Loucy (cell line): ENCODE measurements at regions not wholly inside any gene's neighbourhood (a gene's known extent, or its start where the extent isn't known, plus 50 kb on each side); places are given as distances from the start of the nearest gene placed in this dataset.

ENCODE experiments used
- H2AFZ ChIP-seq: fragments of 200-600 bp; sonication (generic); 2 replicates; pipeline ENCODE4 v1.6.0; 2016; ENCODE audit warnings: antibody characterized with exemption, mild to moderate bottlenecking, low read length, moderate library complexity
- H3F3A ChIP-seq: fragments of 200-600 bp; 2 replicates; pipeline ENCODE4 v1.6.0; 2016; ENCODE audit warnings: antibody characterized with exemption, low read depth, mild to moderate bottlenecking
- H3K27me3 ChIP-seq: fragments of 200-600 bp; sonication (generic); 2 replicates; pipeline ENCODE4 v1.6.1; 2014; ENCODE audit warnings: low read length, mild to moderate bottlenecking; ENCODE audit not compliant: insufficient read depth, poor library complexity, severe bottlenecking
- H3K36me3 ChIP-seq: fragments of 200-600 bp; sonication (generic); 2 replicates; pipeline ENCODE4 v1.6.1; 2016; ENCODE audit warnings: low read length; ENCODE audit not compliant: insufficient read depth
- H3K4me1 ChIP-seq: fragments of 200-600 bp; sonication (generic); 2 replicates; pipeline ENCODE4 v1.5.1; 2014; ENCODE audit warnings: low read length, mild to moderate bottlenecking; ENCODE audit not compliant: insufficient read depth, poor library complexity, severe bottlenecking
- H3K4me2 ChIP-seq: fragments of 200-600 bp; sonication (generic); 2 replicates; pipeline ENCODE4 v1.6.0; 2014; ENCODE audit warnings: antibody characterized with exemption, low read length, low read depth, mild to moderate bottlenecking; ENCODE audit not compliant: poor library complexity, severe bottlenecking
- H3K4me3 ChIP-seq: fragments of 200-600 bp; sonication (generic); 2 replicates; pipeline ENCODE4 v1.5.1; 2014; ENCODE audit warnings: low read length, mild to moderate bottlenecking, mixed read lengths; ENCODE audit not compliant: poor library complexity, severe bottlenecking
- H3K79me2 ChIP-seq: fragments of 200-600 bp; sonication (generic); 2 replicates; pipeline ENCODE4 v1.6.1; 2014; ENCODE audit warnings: low read length; ENCODE audit not compliant: insufficient read depth
- H3K9ac ChIP-seq: fragments of 200-600 bp; sonication (generic); 2 replicates; pipeline ENCODE4 v1.6.0; 2014; ENCODE audit warnings: mild to moderate bottlenecking, low read depth, low read length, moderate library complexity; ENCODE audit not compliant: poor library complexity, severe bottlenecking
- H3K9me2 ChIP-seq: fragments of 200-600 bp; sonication (generic); replicated peaks from 2 replicates; pipeline ENCODE4 v1.6.1; 2016; ENCODE audit warnings: low read depth, low read length, mixed read lengths
- H3K9me3 ChIP-seq: fragments of 200-600 bp; sonication (generic); 2 replicates; pipeline ENCODE4 v1.6.1; 2014; ENCODE audit warnings: mild to moderate bottlenecking, antibody characterized with exemption, low read length, low read depth; ENCODE audit not compliant: insufficient read depth
- H4K20me1 ChIP-seq: fragments of 200-600 bp; sonication (generic); 2 replicates; pipeline ENCODE4 v1.6.0; 2014; ENCODE audit warnings: antibody characterized with exemption, low read length, mild to moderate bottlenecking; ENCODE audit not compliant: insufficient read depth, poor library complexity, severe bottlenecking
- EZH2phosphoT487 ChIP-seq: fragments of 200-600 bp; IDR thresholded peaks from 2 replicates; pipeline ENCODE4 v1.6.1; 2018; ENCODE audit warnings: antibody characterized with exemption, mild to moderate bottlenecking, moderate library complexity, borderline replicate concordance
- TF ChIP-seq, protein P1 (sequence below): fragments of 200-600 bp; sonication (generic); conservative IDR thresholded peaks from 2 replicates; pipeline ENCODE4 v1.5.1; 2014; ENCODE audit warnings: mild to moderate bottlenecking, antibody characterized with exemption, low read length

DNA sequence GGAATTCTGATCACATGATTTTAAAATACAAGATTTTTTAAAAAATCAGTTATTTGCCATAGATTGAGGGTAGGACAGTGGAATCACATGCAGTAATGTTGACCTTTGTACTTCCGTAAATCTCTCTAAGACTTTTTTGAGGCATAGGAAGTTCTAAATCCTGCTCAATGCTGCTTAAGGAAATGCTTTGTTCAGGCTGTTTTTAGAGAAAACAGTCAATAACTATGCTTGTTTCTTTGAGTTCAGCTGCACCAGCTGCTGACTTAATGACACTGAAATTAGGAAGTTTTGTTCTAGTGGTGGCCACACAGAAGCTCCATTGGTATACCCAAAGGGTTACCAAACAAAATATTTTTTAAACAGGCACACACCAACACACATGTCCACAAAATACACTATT, 60.9 kb downstream of the KLF12 start:
- TF ChIP-seq, protein P1, sequence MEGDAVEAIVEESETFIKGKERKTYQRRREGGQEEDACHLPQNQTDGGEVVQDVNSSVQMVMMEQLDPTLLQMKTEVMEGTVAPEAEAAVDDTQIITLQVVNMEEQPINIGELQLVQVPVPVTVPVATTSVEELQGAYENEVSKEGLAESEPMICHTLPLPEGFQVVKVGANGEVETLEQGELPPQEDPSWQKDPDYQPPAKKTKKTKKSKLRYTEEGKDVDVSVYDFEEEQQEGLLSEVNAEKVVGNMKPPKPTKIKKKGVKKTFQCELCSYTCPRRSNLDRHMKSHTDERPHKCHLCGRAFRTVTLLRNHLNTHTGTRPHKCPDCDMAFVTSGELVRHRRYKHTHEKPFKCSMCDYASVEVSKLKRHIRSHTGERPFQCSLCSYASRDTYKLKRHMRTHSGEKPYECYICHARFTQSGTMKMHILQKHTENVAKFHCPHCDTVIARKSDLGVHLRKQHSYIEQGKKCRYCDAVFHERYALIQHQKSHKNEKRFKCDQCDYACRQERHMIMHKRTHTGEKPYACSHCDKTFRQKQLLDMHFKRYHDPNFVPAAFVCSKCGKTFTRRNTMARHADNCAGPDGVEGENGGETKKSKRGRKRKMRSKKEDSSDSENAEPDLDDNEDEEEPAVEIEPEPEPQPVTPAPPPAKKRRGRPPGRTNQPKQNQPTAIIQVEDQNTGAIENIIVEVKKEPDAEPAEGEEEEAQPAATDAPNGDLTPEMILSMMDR, result no peak
- no peak for TF ChIP-seq EZH2phosphoT487
- Histone ChIP-seq H3K79me2 (peaks cover 76% of the 10 kb centered on the region), H3K9ac (no peak overlapping the region), H4K20me1 (peaks cover 6% of the 10 kb centered on the region), H3K4me1 (peaks cover 46% of the 10 kb centered on the region), H3F3A (0 out of 2 replicates have a peak, but pooled peaks cover 5% of the 10 kb centered on the region), H3K27me3 (no peaks in the 10 kb centered on the region), H3K9me3 (no peaks in the 10 kb centered on the region), H3K9me2 (no peaks in the 10 kb centered on the region), H3K4me3 (no peak overlapping the region), H3K4me2 (no peak overlapping the region), H2AFZ (no peak overlapping the region), H3K36me3 (no peaks in the 10 kb centered on the region; the same call in 1 of the 2 replicates)

DNA sequence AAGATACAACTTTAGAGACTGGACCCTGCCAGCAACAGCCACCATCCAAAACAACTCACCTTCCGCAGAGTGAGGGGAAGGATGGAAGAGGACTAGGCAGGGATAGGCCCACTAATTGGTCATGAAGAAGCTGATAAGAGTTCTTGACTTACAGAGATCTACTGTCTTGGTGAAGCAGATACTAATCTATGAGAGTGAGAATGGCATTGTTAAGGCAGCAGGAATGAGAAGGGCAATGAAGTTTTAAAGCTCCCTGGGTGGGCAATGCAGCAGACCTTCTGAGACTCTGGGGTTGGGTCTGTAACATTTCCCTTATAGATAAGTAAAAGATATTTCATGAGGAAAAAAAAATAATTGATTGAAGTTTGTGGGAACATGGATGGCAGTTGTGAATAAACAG, 63.7 kb downstream of the KLF12 start:
- Histone ChIP-seq H3K4me1 (peaks cover 57% of the 10 kb centered on the region), H3K4me2 (peak overlapping the region; percentile 75), H3K9me3 (no peaks in the 10 kb centered on the region), H3K27me3 (no peaks in the 10 kb centered on the region), H3K36me3 (no peaks in the 10 kb centered on the region; the same call in 1 of the 2 replicates), H3K79me2 (peaks cover 77% of the 10 kb centered on the region), H2AFZ (no peak overlapping the region), H3K9me2 (no peaks in the 10 kb centered on the region), H3K4me3 (peak overlapping the region; percentile 55), H4K20me1 (peaks cover 6% of the 10 kb centered on the region), H3F3A (0 out of 2 replicates have a peak, but pooled peaks cover 5% of the 10 kb centered on the region), H3K9ac (peak overlapping the region; percentile 21)
- TF ChIP-seq EZH2phosphoT487, result no peak
- TF ChIP-seq, protein P1, result no peak

DNA sequence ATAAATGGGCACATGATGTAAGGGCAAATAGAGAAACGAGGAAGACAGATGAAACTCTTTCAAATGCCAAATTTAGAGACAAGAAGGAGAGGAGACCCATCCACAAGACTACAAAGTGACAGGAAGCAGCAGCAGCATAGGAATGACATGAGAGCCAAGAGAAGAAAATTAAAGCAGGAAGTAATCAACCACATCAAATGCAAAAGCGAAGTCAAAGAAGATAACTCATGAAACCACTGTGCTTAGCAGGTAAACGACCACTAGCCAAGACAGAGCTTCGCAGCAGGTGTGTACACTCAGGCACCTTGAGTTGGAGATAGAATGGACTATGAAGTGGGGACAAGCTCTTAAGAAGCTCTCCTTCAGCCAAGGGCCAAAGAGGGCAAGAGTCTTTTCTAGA, 64.1 kb downstream of the KLF12 start:
- H3K9me2 ChIP-seq, result no peaks in the 10 kb centered on the region

More for the DNA sequence above, 64.1 kb downstream of the KLF12 start:
- H3K9ac ChIP-seq, result peak overlapping the region; percentile 21
- H3K36me3 ChIP-seq, result no peaks in the 10 kb centered on the region; the same call in 1 of the 2 replicates
- H3K9me3 ChIP-seq, result no peaks in the 10 kb centered on the region
- peaks cover 53% of the 10 kb centered on the region for H3K4me1 ChIP-seq
- H3K79me2 ChIP-seq, result peaks cover 77% of the 10 kb centered on the region
- no peak overlapping the region for H2AFZ ChIP-seq
- peak overlapping the region; percentile 55 for H3K4me3 ChIP-seq
- TF ChIP-seq, protein P1, result no peak
- TF ChIP-seq EZH2phosphoT487, result no peak
- peaks cover 6% of the 10 kb centered on the region for H4K20me1 ChIP-seq
- no peaks in the 10 kb centered on the region for H3K27me3 ChIP-seq
- H3F3A ChIP-seq, result 0 out of 2 replicates have a peak, but pooled peaks cover 5% of the 10 kb centered on the region
- H3K4me2 ChIP-seq, result peak overlapping the region; percentile 75
